Skin epidermis (tissue), 12 donors: ENCODE measurements at regions not wholly inside any gene's neighbourhood (a gene's known extent, or its start where the extent isn't known, plus 50 kb on each side); places are given as distances from the start of the nearest gene placed in this dataset.

Source experiments
- H3K27ac ChIP-seq, 21 experiments: fragments of 200-600 bp; sonication (generic) in 11 of 21; one replicate each; pipeline ENCODE4 v1.5.0; 2020; ENCODE audit warnings: mild to moderate bottlenecking in 3 of 21, inconsistent platforms in 2 of 21, moderate library complexity in 2 of 21
- H3K4me3 ChIP-seq, 7 experiments: fragments of 200-600 bp; sonication (generic) in 2 of 7; one replicate each; pipeline ENCODE4 v1.5.0; 2020; ENCODE audit warnings: inconsistent platforms in 2 of 7, mild to moderate bottlenecking in 2 of 7, moderate library complexity in 1 of 7

DNA sequence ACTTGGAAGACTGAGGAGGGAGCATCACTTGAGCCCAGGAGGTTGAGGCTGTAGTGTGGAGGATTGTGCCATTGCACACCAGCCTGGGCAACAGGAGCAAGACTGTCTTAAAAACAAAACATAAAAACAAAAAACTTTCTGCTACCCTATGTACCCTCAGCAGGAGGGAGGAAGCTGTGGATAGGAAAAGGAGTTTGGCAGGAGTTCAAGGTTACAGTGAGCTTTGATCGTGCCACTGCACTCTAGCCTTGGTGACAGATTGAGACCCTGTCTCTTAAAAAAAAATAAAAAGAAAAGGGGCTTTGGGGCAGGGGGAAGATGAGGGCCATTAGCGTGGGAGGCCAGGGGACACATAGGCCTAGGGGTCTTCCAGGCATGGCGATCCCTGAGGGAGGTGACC is 135.7 kb downstream of the DHX35 start:
- H3K27ac ChIP-seq = no peak overlapping the region
- H3K4me3 ChIP-seq = no peak overlapping the region

DNA sequence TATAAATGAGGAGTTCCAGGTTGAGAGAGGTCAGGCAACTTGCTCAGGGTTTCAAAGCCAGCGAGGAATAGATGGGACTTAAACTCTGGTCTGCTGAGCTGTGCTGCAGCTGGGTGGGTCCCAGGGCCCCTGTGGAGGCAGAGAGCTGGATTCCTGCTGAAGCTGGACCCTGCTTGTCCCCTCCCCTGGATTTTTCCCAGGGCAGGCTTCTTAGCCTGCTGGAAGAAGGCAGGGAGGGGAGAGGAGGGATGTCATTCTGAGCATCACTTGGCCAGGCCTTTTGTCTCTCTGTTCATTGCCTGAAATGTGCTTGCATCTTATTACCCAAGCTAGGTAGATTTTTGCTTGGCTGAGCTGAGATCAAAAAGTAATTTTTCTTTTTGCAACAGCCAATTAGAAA is 133.7 kb downstream of the DHX35 start:
- Histone ChIP-seq H3K4me3 (no peak overlapping the region), H3K27ac (no peak overlapping the region)

DNA sequence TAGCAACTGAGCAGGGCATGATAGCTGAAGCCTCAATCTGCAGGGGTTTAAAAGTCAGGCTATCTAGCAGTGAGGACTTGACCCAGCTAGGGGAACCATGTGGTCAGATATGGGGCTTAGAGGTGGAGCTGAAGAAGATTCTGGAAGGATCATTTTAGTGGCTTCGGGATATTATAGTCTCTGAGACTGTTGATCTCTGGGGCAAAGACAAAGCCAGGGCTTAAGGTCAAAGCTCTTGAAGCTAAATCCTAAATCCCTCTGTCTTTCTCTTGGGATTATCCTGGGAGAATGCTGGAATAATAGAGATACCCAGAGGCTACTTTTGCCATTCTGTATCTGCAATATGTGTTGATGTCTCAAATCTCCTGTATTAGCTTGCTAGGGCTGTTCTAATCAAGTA is 132.2 kb downstream of the DHX35 start:
- no peak overlapping the region for H3K27ac ChIP-seq
- no peak overlapping the region for H3K4me3 ChIP-seq

DNA sequence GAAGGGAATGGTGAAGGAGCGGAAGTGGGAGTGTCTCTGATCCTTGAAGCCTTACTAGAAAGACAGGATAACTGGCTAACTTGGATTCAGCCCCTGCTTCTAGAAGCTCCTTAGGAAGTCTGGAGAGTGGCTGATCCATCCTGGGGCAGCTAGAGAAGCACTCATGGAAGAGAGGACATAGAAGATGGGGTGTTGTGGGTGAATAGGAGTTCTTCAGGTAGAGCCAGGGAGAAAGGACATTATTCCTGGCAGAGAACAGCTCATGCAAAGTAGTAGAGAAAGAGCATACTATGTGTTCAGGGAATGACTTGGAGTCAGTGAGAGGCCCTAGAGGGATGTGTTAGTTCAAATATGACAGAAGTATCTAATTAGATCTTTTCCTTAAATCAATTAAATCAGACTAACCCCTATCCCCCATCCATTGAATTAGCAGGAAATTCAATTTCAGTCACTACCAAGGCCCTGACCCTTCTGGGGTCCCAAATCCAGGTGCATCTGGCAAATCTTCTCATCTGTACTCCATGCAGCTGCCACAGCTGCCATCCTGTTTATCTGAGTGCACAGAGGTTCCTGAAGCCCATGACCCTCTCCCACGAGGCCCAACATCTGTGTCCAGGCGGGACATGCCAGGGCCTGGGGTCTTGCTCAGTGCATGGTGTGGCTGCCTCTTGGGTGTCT is 130.7 kb downstream of the DHX35 start:
- no peak overlapping the region for H3K27ac ChIP-seq
- no peak overlapping the region for H3K4me3 ChIP-seq

DNA sequence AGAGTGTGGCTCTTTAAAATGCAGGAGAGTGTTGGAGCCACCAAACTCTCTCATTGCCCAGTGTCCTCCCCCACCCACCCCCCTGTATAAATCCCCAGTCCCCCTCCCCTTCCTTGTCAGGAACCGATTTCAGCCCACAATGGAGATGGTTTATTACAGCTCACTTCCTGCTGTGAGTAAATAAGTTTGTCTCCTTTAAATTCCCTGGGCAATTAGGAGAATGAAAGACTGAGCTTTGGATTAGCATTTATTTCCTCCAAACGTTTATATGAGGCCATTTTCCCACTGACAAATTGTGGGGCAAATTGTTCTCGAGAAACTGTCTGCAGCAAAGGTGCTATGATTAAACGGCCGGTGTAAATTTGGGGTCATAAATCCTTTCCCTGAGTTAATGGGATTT is 128.8 kb downstream of the DHX35 start:
- no peak overlapping the region for H3K27ac ChIP-seq
- H3K4me3 ChIP-seq = no peak overlapping the region

DNA sequence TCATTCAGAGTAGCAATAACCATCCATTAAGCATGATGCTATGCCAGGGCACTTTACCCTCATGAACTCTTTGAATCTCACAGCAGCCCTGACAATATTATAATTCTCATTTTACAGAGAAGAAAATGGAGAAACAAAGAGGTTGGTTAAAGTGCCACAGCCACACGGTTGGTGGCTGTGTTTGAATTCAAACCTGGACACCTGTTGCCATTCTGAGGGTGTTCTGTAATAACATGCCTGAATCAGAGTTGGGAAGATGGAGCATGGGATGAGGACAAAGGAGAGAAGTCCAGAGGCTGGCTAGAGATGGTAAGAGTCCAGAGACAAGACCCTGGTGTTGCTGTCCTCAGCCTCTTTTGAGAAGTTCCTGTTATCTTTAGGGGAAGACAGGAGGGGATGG is 127.7 kb downstream of the DHX35 start:
- Histone ChIP-seq H3K27ac (no peak overlapping the region), H3K4me3 (no peak overlapping the region)
